ENCODE measurements at regions not wholly inside any gene's neighbourhood (a gene's known extent, or its start where the extent isn't known, plus 50 kb on each side); places are given as distances from the start of the nearest gene placed in this dataset.

DNA sequence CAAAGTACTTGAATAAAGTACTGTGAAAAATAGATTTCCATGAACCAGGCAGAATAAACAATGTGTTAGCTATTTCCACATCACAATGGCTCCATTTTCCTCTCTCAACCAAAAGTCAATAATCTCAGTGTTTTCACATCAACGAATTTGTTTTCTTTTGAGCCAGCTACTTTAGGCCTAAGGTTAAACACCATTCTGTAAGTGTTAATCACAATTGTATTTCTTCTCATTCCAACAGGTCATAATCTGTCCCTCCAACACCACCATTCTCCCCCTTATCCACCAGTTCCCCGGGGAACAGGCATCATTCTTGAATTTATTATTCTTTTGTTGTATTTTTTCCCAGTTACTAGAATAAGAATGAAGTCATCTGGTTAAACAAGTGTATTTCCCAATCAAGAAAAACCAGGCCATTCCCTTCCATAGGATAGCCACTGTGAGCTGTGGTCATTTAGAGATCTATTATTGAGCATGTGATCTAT lies 66.2 kb upstream of the PALMD start:
- no peak for ATAC-seq
- Histone ChIP-seq H3K27ac (peak overlapping the region in 1 of 4 donors; percentile 46), H3K36me3 (no peaks in the 10 kb centered on the region), H3K27me3 (no peaks in the 10 kb centered on the region), H3K9me3 (no peaks in the 10 kb centered on the region), H3K4me1 (no peaks in the 10 kb centered on the region), H3K4me3 (no peak overlapping the region)
- WGBS, 2 donors (ENCODE audit: low coverage in 1 of 2), result 22 to 53% methylated on average over 1 to 2 of the region's 2 CpGs
- TF ChIP-seq POLR2AphosphoS5 (IDR thresholded peaks at IDR 0.05) (no peak), EP300 (IDR thresholded peaks at IDR 0.05) (no peak), POLR2A (IDR thresholded peaks at IDR 0.05) (no peak)
- TF ChIP-seq, protein P1, sequence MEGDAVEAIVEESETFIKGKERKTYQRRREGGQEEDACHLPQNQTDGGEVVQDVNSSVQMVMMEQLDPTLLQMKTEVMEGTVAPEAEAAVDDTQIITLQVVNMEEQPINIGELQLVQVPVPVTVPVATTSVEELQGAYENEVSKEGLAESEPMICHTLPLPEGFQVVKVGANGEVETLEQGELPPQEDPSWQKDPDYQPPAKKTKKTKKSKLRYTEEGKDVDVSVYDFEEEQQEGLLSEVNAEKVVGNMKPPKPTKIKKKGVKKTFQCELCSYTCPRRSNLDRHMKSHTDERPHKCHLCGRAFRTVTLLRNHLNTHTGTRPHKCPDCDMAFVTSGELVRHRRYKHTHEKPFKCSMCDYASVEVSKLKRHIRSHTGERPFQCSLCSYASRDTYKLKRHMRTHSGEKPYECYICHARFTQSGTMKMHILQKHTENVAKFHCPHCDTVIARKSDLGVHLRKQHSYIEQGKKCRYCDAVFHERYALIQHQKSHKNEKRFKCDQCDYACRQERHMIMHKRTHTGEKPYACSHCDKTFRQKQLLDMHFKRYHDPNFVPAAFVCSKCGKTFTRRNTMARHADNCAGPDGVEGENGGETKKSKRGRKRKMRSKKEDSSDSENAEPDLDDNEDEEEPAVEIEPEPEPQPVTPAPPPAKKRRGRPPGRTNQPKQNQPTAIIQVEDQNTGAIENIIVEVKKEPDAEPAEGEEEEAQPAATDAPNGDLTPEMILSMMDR (IDR thresholded peaks at IDR 0.05), result no peak

DNA sequence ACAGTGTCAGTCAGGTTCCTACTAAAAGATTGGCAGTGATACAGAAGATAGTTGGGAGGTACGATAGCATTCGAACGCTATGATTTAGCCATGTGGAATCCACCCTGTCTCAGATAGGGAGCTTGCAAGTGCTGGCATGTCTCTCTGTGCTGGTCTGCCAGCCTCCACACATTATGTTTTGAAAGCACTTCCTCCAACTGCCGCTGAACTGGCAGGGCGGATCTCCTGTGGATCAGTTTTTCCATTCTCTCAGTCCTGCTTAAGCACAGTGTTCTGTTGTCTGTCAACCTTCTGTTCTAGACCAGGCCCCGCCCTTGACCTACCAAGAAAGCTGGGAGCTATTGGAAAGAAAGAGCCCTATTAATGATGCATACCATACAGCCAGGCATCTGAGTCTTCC lies 65.5 kb upstream of the PALMD start:
- Histone ChIP-seq H3K27ac (peak overlapping the region in 2 of 4 donors; percentile 26 to 46), H3K9me3 (no peaks in the 10 kb centered on the region), H3K4me1 (no peaks in the 10 kb centered on the region), H3K36me3 (no peaks in the 10 kb centered on the region), H3K27me3 (no peaks in the 10 kb centered on the region), H3K4me3 (no peak overlapping the region)
- ATAC-seq, result peak; percentile 54
- TF ChIP-seq POLR2A (IDR thresholded peaks at IDR 0.05), result no peak
- TF ChIP-seq, protein P1 (IDR thresholded peaks at IDR 0.05), result no peak
- TF ChIP-seq EP300 (IDR thresholded peaks at IDR 0.05), result no peak
- TF ChIP-seq POLR2AphosphoS5 (IDR thresholded peaks at IDR 0.05), result no peak
- WGBS, 2 donors (ENCODE audit: low coverage in 1 of 2), result 52 to 79% methylated on average over 3 to 5 of the region's 6 CpGs

DNA sequence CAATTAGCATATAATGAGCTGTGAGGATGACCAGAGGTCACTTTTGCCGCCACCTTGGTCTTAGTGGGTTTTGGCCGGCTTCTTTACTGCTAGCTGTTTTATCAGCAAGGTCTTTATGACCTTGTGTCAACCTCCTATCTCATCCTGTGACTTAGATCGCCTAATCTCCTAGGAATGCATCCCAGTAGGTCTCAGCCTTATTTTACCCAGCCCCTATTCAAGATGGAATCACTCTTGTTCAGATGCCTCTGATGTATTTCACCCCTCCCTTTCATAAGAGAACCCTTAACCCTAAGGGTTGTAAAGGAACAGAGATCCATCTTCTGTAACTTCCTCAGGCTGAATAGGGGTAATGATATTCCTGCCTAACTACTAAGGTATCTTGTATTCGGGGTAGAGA lies 58.9 kb upstream of the PALMD start:
- TF ChIP-seq, protein P1 (IDR thresholded peaks at IDR 0.05), result no peak
- TF ChIP-seq EP300 (IDR thresholded peaks at IDR 0.05), result no peak
- no peak for TF ChIP-seq POLR2AphosphoS5 (IDR thresholded peaks at IDR 0.05)
- no peak for TF ChIP-seq POLR2A (IDR thresholded peaks at IDR 0.05)
- 81 to 93% methylated on average over 3 to 4 of the region's 4 CpGs for WGBS, 2 donors (ENCODE audit: low coverage in 1 of 2)

DNA sequence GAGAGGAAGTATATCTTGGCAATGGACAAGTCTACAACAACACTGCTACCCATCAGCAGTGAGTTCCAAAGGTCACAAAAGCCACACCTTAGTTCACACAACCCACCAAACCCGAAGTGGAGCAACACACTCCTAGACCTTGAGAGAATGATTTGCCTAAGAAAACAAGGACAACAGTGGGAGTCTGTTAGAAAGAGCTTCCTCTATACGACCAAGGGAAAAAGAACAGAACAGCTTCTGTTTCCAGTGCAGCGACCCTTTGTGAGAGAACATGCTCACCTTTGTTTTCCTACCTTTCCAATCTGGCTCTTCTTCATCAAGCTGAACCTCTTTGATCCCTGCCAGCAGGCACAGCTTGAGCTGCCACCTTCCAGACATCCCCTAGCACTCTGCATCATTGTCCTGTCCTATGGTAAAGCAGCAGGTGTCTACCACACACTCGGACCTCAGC lies 56.7 kb upstream of the PALMD start:
- 50 to 62% methylated on average over 1 to 2 of the region's 4 CpGs for WGBS, 2 donors (ENCODE audit: low coverage in 1 of 2)
- no peak overlapping the region for H3K4me3 ChIP-seq
- no peak overlapping the region for H3K27ac ChIP-seq
- ATAC-seq, result no peak
- no peaks in the 10 kb centered on the region for H3K36me3 ChIP-seq
- no peaks in the 10 kb centered on the region for H3K27me3 ChIP-seq
- H3K4me1 ChIP-seq, result peaks cover 0 to 11% (median 4%) of the 10 kb centered on the region in 3 donors
- TF ChIP-seq, protein P1 (IDR thresholded peaks at IDR 0.05), result no peak
- no peak for TF ChIP-seq POLR2AphosphoS5 (IDR thresholded peaks at IDR 0.05)
- TF ChIP-seq POLR2A (IDR thresholded peaks at IDR 0.05), result no peak
- TF ChIP-seq EP300 (IDR thresholded peaks at IDR 0.05), result no peak
- H3K9me3 ChIP-seq, result no peaks in the 10 kb centered on the region

More for the DNA sequence above, 58.9 kb upstream of the PALMD start:
- peaks cover 0 to 11% (median 4%) of the 10 kb centered on the region in 3 donors for H3K4me1 ChIP-seq
- no peak overlapping the region for H3K27ac ChIP-seq
- no peak overlapping the region for H3K4me3 ChIP-seq
- no peaks in the 10 kb centered on the region for H3K9me3 ChIP-seq
- H3K27me3 ChIP-seq, result no peaks in the 10 kb centered on the region
- ATAC-seq, result no peak
- H3K36me3 ChIP-seq, result no peaks in the 10 kb centered on the region

DNA sequence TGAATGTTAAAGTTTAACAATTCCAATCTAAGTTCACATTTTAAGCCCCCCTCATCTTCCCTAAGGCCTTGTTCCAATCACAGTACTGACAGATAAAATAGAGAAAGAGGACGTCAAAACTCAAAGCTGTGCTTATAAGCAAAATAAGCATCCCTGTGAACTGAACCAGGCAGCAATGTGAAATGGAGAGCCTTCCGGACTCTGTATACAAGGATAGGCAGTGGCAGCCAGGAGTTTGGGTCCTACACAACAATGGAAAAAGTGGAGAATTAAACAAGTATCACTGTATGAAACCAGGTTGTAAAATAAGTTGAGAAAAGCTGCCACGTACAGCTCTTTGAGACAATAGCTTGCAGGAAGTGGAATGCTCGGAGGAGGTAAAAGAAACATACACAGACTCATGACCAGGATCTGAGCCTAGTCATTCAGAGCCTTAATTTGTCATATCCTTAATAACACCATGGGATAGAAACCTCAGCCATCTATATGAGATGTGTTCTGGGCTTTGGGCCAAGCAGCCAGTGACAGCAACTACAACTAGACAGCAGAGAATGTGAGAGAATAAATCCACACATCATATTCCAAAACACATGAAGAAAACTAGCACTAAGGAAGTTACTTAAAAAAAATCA lies 55.2 kb upstream of the PALMD start:
- Histone ChIP-seq H3K4me1 (peaks cover 0 to 11% (median 4%) of the 10 kb centered on the region in 3 donors), H3K27me3 (no peaks in the 10 kb centered on the region), H3K9me3 (no peaks in the 10 kb centered on the region), H3K27ac (peak overlapping the region in 2 of 4 donors; percentile 26 to 50), H3K4me3 (no peak overlapping the region), H3K36me3 (no peaks in the 10 kb centered on the region)
- ATAC-seq, result peak; percentile 25
- 6 to 31% methylated on average over 3 to 4 of the region's 4 CpGs for WGBS, 2 donors (ENCODE audit: low coverage in 1 of 2)
- TF ChIP-seq EP300 (IDR thresholded peaks at IDR 0.05) (no peak), POLR2A (IDR thresholded peaks at IDR 0.05) (no peak), POLR2AphosphoS5 (IDR thresholded peaks at IDR 0.05) (no peak)
- TF ChIP-seq, protein P1 (IDR thresholded peaks at IDR 0.05), result no peak

All from gastroesophageal sphincter (tissue), 4 donors.